Type B pancreatic cell (in vitro differentiated cells): ENCODE measurements at regions not wholly inside any gene's neighbourhood (a gene's known extent, or its start where the extent isn't known, plus 50 kb on each side); places are given as distances from the start of the nearest gene placed in this dataset.

Source experiments
- DNase-seq: peaks from one replicate; pipeline ENCODE4 v3.0.0; 2021; ENCODE audit warnings: mixed read lengths; ENCODE audit not compliant: unreplicated experiment; ENCODE audit errors: extremely low spot score
- H3K27ac Mint-ChIP-seq: 2 replicates; pipeline ENCODE4 v1.8.0; 2021; ENCODE audit warnings: mild to moderate bottlenecking, mixed read lengths
- H3K27me3 Mint-ChIP-seq: 2 replicates; pipeline ENCODE4 v1.8.0; 2021; ENCODE audit warnings: mixed read lengths
- H3K36me3 Mint-ChIP-seq: 2 replicates; pipeline ENCODE4 v1.8.0; 2021; ENCODE audit warnings: mixed read lengths
- H3K4me1 Mint-ChIP-seq: one replicate; pipeline ENCODE4 v1.8.0; 2021; ENCODE audit warnings: mixed read lengths; ENCODE audit not compliant: unreplicated experiment
- H3K4me3 Mint-ChIP-seq: 2 replicates; pipeline ENCODE4 v1.8.0; 2021; ENCODE audit warnings: mild to moderate bottlenecking, mixed read lengths
- H3K9me3 Mint-ChIP-seq: 2 replicates; pipeline ENCODE4 v1.8.0; 2021; ENCODE audit warnings: mixed read lengths
- CTCF ChIP-seq: fragments of 200-600 bp; sonication (generic); conservative IDR thresholded peaks from 2 replicates; pipeline ENCODE4 v1.5.0; 2021; ENCODE audit warnings: antibody characterized with exemption, mild to moderate bottlenecking

DNA sequence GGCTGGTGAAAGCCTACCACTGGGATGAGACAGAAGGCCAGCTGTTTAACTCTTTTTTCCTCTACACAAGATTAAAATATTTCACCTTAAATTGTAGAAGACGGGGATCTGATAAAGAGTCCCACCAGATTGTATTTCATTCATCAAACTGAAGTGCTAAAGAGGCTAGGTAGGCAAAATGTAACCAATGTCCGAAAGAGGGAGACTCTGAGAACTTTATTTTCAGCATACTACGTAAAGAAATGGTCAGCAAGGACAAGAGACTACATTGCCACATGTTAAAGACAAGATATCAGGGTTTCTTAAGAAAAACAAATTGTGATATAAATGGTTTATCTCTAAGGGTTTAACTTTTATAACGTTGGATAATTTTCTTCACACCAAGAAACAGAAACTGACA lies 71.6 kb upstream of the INPP4B start:
- H3K9me3 Mint-ChIP-seq: no peaks in the 10 kb centered on the region
- no peak for DNase-seq
- no peak overlapping the region for H3K27ac Mint-ChIP-seq

GRCh38 chr4:142922720-142923119 lies 76.6 kb upstream of the INPP4B start:
- no peak overlapping the region for H3K27ac Mint-ChIP-seq
- DNase-seq: no peak
- H3K4me1 Mint-ChIP-seq: no peaks in the 10 kb centered on the region
- no peak overlapping the region for H3K4me3 Mint-ChIP-seq
- TF ChIP-seq CTCF: no peak
- H3K36me3 Mint-ChIP-seq: no peaks in the 10 kb centered on the region
- H3K27me3 Mint-ChIP-seq: no peaks in the 10 kb centered on the region
- H3K9me3 Mint-ChIP-seq: no peaks in the 10 kb centered on the region

More for the DNA sequence above, 71.6 kb upstream of the INPP4B start:
- TF ChIP-seq CTCF: no peak
- no peak overlapping the region for H3K4me3 Mint-ChIP-seq
- H3K4me1 Mint-ChIP-seq: no peaks in the 10 kb centered on the region
- no peaks in the 10 kb centered on the region for H3K36me3 Mint-ChIP-seq
- H3K27me3 Mint-ChIP-seq: no peaks in the 10 kb centered on the region

DNA sequence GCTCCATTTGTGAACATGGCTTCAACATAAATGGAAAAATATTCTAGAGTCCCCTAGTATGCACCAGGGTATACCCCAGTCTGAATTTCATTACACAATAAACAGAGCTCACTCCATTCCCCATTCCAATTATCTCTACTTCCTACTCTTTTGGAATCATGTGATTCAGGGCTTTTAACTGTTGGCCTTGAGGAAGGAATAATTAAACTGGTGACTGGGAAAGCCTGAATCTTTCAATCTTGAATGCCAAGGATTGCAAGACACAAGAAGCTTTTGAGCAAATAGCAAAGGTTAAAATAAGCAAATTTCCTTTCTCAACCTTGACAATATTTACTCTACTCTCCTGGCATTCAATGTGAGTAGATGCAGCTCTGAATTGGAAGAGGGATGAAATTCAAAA lies 77.5 kb upstream of the INPP4B start:
- no peak overlapping the region for H3K4me3 Mint-ChIP-seq
- H3K27me3 Mint-ChIP-seq: no peaks in the 10 kb centered on the region
- no peak for TF ChIP-seq CTCF
- DNase-seq: no peak
- H3K27ac Mint-ChIP-seq: no peak overlapping the region
- H3K36me3 Mint-ChIP-seq: no peaks in the 10 kb centered on the region
- no peaks in the 10 kb centered on the region for H3K4me1 Mint-ChIP-seq
- no peaks in the 10 kb centered on the region for H3K9me3 Mint-ChIP-seq

DNA sequence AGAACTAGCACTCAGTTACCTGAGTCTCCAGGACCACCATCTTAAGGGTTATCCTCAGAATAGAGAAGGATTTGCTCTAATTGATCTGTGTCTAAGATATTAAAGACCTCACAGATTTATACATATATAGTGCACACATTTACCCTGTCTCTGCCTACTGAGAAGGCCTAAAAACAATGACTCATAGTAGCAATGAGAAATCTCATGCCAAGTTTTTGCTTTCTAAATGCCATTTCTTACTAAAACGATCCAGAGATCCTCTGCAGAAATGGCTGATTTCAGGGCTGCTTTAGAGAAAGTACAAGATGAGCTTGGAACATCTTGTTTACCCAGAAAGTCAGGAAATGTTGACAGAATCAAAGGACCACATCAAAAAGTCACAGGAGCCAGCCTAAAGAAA lies 79.1 kb upstream of the INPP4B start:
- TF ChIP-seq CTCF: no peak
- Mint-ChIP-seq H3K4me3 (no peak overlapping the region), H3K9me3 (no peaks in the 10 kb centered on the region), H3K27me3 (no peaks in the 10 kb centered on the region), H3K4me1 (no peaks in the 10 kb centered on the region), H3K36me3 (no peaks in the 10 kb centered on the region), H3K27ac (no peak overlapping the region)
- DNase-seq: no peak

GRCh38 chr4:142927721-142928120 lies 81.6 kb upstream of the INPP4B start:
- no peak for DNase-seq
- H3K4me3 Mint-ChIP-seq: no peak overlapping the region
- no peak overlapping the region for H3K27ac Mint-ChIP-seq
- H3K4me1 Mint-ChIP-seq: no peaks in the 10 kb centered on the region
- H3K9me3 Mint-ChIP-seq: no peaks in the 10 kb centered on the region
- H3K27me3 Mint-ChIP-seq: no peaks in the 10 kb centered on the region
- no peaks in the 10 kb centered on the region for H3K36me3 Mint-ChIP-seq
- no peak for TF ChIP-seq CTCF

- H3K4me3 Mint-ChIP-seq: no peak overlapping the region
Measured at GRCh38 chr4:142929526-142929925, 83.4 kb upstream of the INPP4B start.

More at GRCh38 chr4:142929526-142929925, 83.4 kb upstream of the INPP4B start:
- Mint-ChIP-seq H3K27ac (no peak overlapping the region), H3K9me3 (no peaks in the 10 kb centered on the region), H3K36me3 (no peaks in the 10 kb centered on the region), H3K27me3 (no peaks in the 10 kb centered on the region), H3K4me1 (no peaks in the 10 kb centered on the region)
- no peak for TF ChIP-seq CTCF
- no peak for DNase-seq
